Lung (tissue), 11 donors: ENCODE measurements at regions not wholly inside any gene's neighbourhood (a gene's known extent, or its start where the extent isn't known, plus 50 kb on each side); places are given as distances from the start of the nearest gene placed in this dataset.
A peak's percentile ranks its signal among the peaks of the same experiment; 100 is the strongest.
"Not testable (repeated sequence)": the region's sequence is repeated elsewhere in the genome, so short reads cannot be mapped to it uniquely, and the experiment has no call there.

Source experiments
- ATAC-seq: fragments of 200-7000 bp; cut with Tn5 transposase; one replicate; pipeline ENCODE4 v1.9.1; 2020; ENCODE audit warnings: moderate number of reproducible peaks; ENCODE audit not compliant: insufficient read depth, low FRiP score
- DNase-seq, 3 donors: peaks; one replicate each; pipeline ENCODE4 v3.0.0-alpha.2; 2013 to 2017
- H3K27ac ChIP-seq, 2 donors: one replicate each; pipeline ENCODE4 v1.5.1; 2013; ENCODE audit warnings: mild to moderate bottlenecking in 2 of 2, moderate library complexity in 2 of 2, control low read depth in 1 of 2, inconsistent platforms in 1 of 2, low read depth in 1 of 2, low read length in 1 of 2
- H3K27me3 ChIP-seq, 3 donors: one replicate each; pipeline ENCODE4 v1.5.1; 2013; ENCODE audit warnings: low read length in 2 of 3; ENCODE audit not compliant: control insufficient read depth in 3 of 3, insufficient read depth in 3 of 3
- H3K36me3 ChIP-seq, 4 donors: one replicate each; pipeline ENCODE4 v1.5.1; 2013; ENCODE audit warnings: low read length in 4 of 4, mild to moderate bottlenecking in 1 of 4, moderate library complexity in 1 of 4; ENCODE audit not compliant: control insufficient read depth in 4 of 4, insufficient read depth in 4 of 4
- H3K4me1 ChIP-seq, 5 donors: one replicate each; pipeline ENCODE4 v1.5.1; 2013; ENCODE audit warnings: low read length in 5 of 5, mild to moderate bottlenecking in 2 of 5, moderate library complexity in 1 of 5; ENCODE audit not compliant: control insufficient read depth in 5 of 5, insufficient read depth in 5 of 5
- H3K4me3 ChIP-seq: one replicate; pipeline ENCODE4 v1.5.1; 2013; ENCODE audit warnings: mild to moderate bottlenecking, control low read depth, moderate library complexity
- H3K9ac ChIP-seq, 2 donors: one replicate each; pipeline ENCODE4 v1.5.1; 2013; ENCODE audit warnings: low read length in 2 of 2, control low read depth in 1 of 2; ENCODE audit not compliant: insufficient read depth in 1 of 2
- H3K9me3 ChIP-seq, 4 donors: one replicate each; pipeline ENCODE4 v1.5.1; 2013; ENCODE audit warnings: low read length in 3 of 4, mild to moderate bottlenecking in 1 of 4, moderate library complexity in 1 of 4; ENCODE audit not compliant: control insufficient read depth in 4 of 4, insufficient read depth in 3 of 4
- CTCF ChIP-seq: IDR thresholded peaks from 2 replicates; pipeline ENCODE4 v1.5.1; 2012; ENCODE audit warnings: mild to moderate bottlenecking; ENCODE audit errors: control extremely low read depth, extremely low read depth
- WGBS, 2 donors: extraction: QIAGEN DNeasy Blood & Tissue Kit; methylation state at CpG; one replicate each; pipeline ENCODE4 v1.1.7; 2013; 5-methylcytosine and 5-hydroxymethylcytosine counted together
- donor health status: control.
- donor health status: control.
- donor health status: Bipolar disorder and iron deficiency.
- donor health status: healthy.
- donor health status: DM: yes; HTN: yes; CAD: no.

DNA sequence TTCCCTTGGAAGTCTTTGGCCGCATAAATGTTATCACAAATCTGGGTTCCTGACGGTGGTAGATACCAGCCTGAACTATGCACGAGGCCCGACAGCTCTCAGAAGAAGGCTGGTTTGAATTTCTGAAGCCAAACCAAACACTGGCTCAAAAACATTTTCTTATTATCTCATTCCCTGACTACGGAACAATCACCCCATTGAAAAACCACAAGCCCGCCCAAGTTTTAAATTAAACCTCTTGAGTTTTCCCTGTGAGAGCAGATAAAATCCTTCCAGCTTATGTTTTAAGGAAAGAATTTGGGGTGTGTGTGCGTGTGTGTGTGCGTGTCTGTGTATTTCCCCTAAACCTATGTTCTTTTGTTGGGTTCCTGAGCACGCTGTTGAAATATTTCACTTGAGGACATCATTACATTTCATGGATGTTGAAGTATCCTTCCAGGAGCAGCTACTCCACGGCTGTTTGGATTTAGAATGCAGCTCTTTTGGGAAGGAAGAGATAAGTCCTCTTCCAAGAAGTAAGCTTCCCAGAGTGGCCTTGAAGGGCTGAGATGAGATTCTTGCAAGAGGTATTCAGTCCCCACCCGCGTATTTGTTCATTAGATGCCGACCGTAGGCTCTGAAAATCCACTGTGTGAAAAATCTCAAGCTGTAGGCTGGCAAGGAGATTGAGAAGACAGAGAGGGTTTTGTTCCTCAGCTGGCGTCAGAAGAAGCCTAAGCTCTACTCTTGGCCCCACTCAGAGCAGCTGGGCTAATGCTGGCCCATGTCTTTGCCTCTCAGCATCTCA, 131.0 kb upstream of the NCOR2 start:
- peaks cover 0 to 2% (median 0%) of the 10 kb centered on the region in 4 donors for H3K9me3 ChIP-seq
- H3K27ac ChIP-seq = peak overlapping the region in 1 of 2 donors; percentile 90
- TF ChIP-seq CTCF = no peak
- 54 to 59% methylated on average over 15 of the region's 15 CpGs for WGBS, 2 donors
- no peaks in the 10 kb centered on the region for H3K27me3 ChIP-seq
- DNase-seq (peak; percentile 49 to 80 (median 59)), ATAC-seq (peak; percentile 20)
- no peak overlapping the region for H3K9ac ChIP-seq
- H3K4me3 ChIP-seq = no peak overlapping the region
- H3K36me3 ChIP-seq = no peaks in the 10 kb centered on the region
- H3K4me1 ChIP-seq = peaks cover 0 to 29% (median 11%) of the 10 kb centered on the region in 5 donors

- not testable (repeated sequence) for H3K9me3 ChIP-seq, H3K27me3 ChIP-seq, H3K9ac ChIP-seq, H3K36me3 ChIP-seq, H3K4me3 ChIP-seq, DNase-seq, ATAC-seq
- Histone ChIP-seq H3K27ac (peak overlapping the region in 1 of 2 donors; percentile 90), H3K4me1 (peaks cover 0 to 29% (median 11%) of the 10 kb centered on the region in 5 donors)
- WGBS, 2 donors = 66 to 86% methylated on average over 11 of the region's 11 CpGs
Observed at GRCh38 chr12:124697722-124698121, 130.3 kb upstream of the NCOR2 start.

DNA sequence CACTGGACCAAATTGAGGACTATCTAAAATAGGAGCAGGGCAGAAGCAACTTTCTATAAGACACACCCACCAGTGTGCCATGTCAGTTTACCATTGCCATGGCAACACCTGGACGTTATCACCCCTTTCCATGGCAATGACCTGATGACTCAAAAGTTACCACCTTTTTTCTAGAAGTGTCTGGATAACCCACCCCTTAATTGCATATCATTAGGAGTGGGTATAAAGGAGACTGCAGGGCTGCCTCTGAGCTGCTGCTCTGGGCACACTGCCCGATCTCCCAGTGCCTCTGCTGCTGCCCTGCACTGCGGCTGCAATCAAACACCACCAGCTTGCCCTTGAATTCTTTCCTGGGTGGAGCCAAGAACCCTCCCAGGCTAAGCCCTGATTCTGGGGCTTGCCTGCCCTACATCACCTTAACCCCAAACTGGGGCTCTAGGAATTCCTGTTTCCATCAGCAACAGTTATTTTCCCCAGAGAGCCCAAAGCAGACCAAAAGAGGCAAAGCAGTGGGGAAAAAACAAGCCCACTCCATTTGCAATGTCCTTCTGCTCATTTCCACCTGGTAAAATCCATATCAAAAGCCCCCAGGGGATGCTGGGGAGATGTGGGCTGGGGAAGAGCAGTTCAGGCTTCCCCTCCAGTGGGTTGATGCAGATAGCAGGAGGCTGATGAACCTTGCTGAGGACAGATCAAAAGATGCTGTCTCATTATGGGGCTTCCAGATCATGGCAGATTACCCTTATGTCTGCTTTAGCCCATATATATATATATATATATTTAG, 129.5 kb upstream of the NCOR2 start:
- H3K4me1 ChIP-seq = peaks cover 0 to 29% (median 11%) of the 10 kb centered on the region in 5 donors
- no peak for TF ChIP-seq CTCF
- no peak for ATAC-seq

DNA sequence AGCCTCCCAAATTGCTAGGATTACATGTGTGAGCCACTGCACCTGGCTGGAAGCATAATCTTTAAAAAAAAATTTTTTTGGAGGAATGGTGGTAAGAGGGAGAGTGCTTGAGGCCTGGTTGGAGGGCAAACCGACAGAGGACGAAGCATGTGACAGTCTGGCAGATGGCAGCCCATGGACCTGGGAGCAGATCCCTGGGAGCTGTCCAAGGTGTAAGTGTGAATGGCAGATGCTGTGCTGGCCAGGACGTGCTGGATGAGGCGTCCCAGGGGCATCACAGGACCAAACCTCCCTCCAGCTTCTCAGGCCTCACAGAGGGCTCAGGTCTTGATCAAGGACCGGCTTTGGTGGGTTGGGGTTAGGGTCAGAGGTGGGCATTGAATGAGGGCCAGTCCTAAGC, 128.4 kb upstream of the NCOR2 start:
- peaks cover 0 to 2% (median 0%) of the 10 kb centered on the region in 4 donors for H3K9me3 ChIP-seq
- 75 to 85% methylated on average over 5 of the region's 5 CpGs for WGBS, 2 donors
- DNase-seq (no peak), ATAC-seq (no peak)
- H3K9ac ChIP-seq = no peak overlapping the region
- peaks cover 0 to 19% (median 5%) of the 10 kb centered on the region in 5 donors for H3K4me1 ChIP-seq
- no peaks in the 10 kb centered on the region for H3K27me3 ChIP-seq
- H3K4me3 ChIP-seq = no peak overlapping the region
- H3K27ac ChIP-seq = peak overlapping the region in 1 of 2 donors; percentile 51
- H3K36me3 ChIP-seq = no peaks in the 10 kb centered on the region
- TF ChIP-seq CTCF = no peak

More for the DNA sequence above, 129.5 kb upstream of the NCOR2 start:
- no peak overlapping the region for H3K9ac ChIP-seq
- H3K4me3 ChIP-seq = no peak overlapping the region
- H3K9me3 ChIP-seq = peaks cover 0 to 2% (median 0%) of the 10 kb centered on the region in 4 donors
- no peaks in the 10 kb centered on the region for H3K36me3 ChIP-seq
- peak overlapping the region in 1 of 2 donors; percentile 51 for H3K27ac ChIP-seq
- no peak for DNase-seq
- 44 to 56% methylated on average over 3 of the region's 3 CpGs for WGBS, 2 donors
- no peaks in the 10 kb centered on the region for H3K27me3 ChIP-seq
